Neural cell (in vitro differentiated cells): ENCODE measurements at regions not wholly inside any gene's neighbourhood (a gene's known extent, or its start where the extent isn't known, plus 50 kb on each side); places are given as distances from the start of the nearest gene placed in this dataset.

ENCODE experiments used
- H2AFZ ChIP-seq: fragments of 200-600, 300-800 bp; sonication (generic), shearing (Covaris generic); 2 replicates; pipeline ENCODE4 v1.6.0; 2014; ENCODE audit warnings: low read depth, mild to moderate bottlenecking, antibody characterized with exemption, low read length, moderate library complexity
- H3F3A ChIP-seq: fragments of 200-600 bp; shearing (Covaris generic); 2 replicates; pipeline ENCODE4 v1.6.1; 2016; ENCODE audit warnings: mild to moderate bottlenecking, moderate library complexity, mixed read lengths, antibody characterized with exemption, low read length; ENCODE audit not compliant: insufficient read depth, poor library complexity, severe bottlenecking
- H3K27ac ChIP-seq: fragments of 200-600, 300-800 bp; sonication (generic), shearing (Covaris generic); 2 replicates; pipeline ENCODE4 v1.5.1; 2014; ENCODE audit warnings: mild to moderate bottlenecking, low read length, moderate library complexity
- H3K27me3 ChIP-seq: fragments of 300-800, 200-600 bp; sonication (generic), shearing (Covaris generic); 2 replicates; pipeline ENCODE4 v1.6.0; 2014; ENCODE audit warnings: mild to moderate bottlenecking, low read depth, low read length, moderate library complexity; ENCODE audit not compliant: insufficient read depth
- H3K36me3 ChIP-seq: fragments of 300-800, 200-600 bp; sonication (generic), shearing (Covaris generic); 2 replicates; pipeline ENCODE4 v1.5.1; 2014; ENCODE audit warnings: mild to moderate bottlenecking, antibody characterized with exemption, low read length, moderate library complexity; ENCODE audit not compliant: insufficient read depth
- H3K4me2 ChIP-seq: fragments of 300-800, 200-600 bp; sonication (generic), shearing (Covaris generic); 2 replicates; pipeline ENCODE4 v1.6.0; 2014; ENCODE audit warnings: mild to moderate bottlenecking, low read length
- H3K4me3 ChIP-seq: fragments of 300-800, 200-600 bp; sonication (generic), shearing (Covaris generic); 2 replicates; pipeline ENCODE4 v1.5.1; 2014; ENCODE audit warnings: mild to moderate bottlenecking, low read length, moderate library complexity
- H3K79me2 ChIP-seq: fragments of 200-600 bp; shearing (Covaris generic); replicated peaks from 2 replicates; pipeline ENCODE4 v1.6.0; 2014; ENCODE audit warnings: mild to moderate bottlenecking, low read length, moderate library complexity; ENCODE audit not compliant: insufficient read depth
- H3K9ac ChIP-seq: fragments of 300-800, 200-600 bp; sonication (generic), shearing (Covaris generic); 2 replicates; pipeline ENCODE4 v1.6.1; 2016; ENCODE audit warnings: mild to moderate bottlenecking, low read length, mixed read lengths
- H3K9me2 ChIP-seq: fragments of 200-600 bp; shearing (Covaris generic); 2 replicates; pipeline ENCODE4 v1.6.1; 2016; ENCODE audit warnings: mild to moderate bottlenecking, low read length, mixed read lengths; ENCODE audit not compliant: insufficient read depth
- H3K9me3 ChIP-seq: fragments of 200-600, 300-800 bp; sonication (generic), shearing (Covaris generic); 2 replicates; pipeline ENCODE4 v1.6.1; 2016; ENCODE audit warnings: mild to moderate bottlenecking, mixed run types, low read length, moderate library complexity, mixed read lengths
- H4K20me1 ChIP-seq: fragments of 200-600 bp; shearing (Covaris generic); 2 replicates; pipeline ENCODE4 v1.6.1; 2016; ENCODE audit warnings: mild to moderate bottlenecking, mixed run types; ENCODE audit not compliant: insufficient read depth
- EP300 ChIP-seq: fragments of 450-650 bp; conservative IDR thresholded peaks from 2 replicates; pipeline ENCODE4 v1.6.1; 2014; ENCODE audit warnings: antibody characterized with exemption, mild to moderate bottlenecking, moderate library complexity; ENCODE audit not compliant: poor library complexity, severe bottlenecking
- EZH2 ChIP-seq: fragments of 200-600, 300-800 bp; shearing (Covaris generic), sonication (generic); IDR thresholded peaks from 2 replicates; pipeline ENCODE4 v1.6.1; 2014; ENCODE audit warnings: antibody characterized with exemption, low read length, borderline replicate concordance, mild to moderate bottlenecking; ENCODE audit not compliant: insufficient read depth, poor library complexity, severe bottlenecking
- MXI1 ChIP-seq: fragments of 450-650 bp; conservative IDR thresholded peaks from 2 replicates; pipeline ENCODE4 v1.6.1; 2014; ENCODE audit warnings: antibody characterized with exemption, mild to moderate bottlenecking; ENCODE audit not compliant: poor library complexity, severe bottlenecking
- POLR2AphosphoS5 ChIP-seq: IDR thresholded peaks from 2 replicates; pipeline ENCODE4 v1.6.1; 2012
- RAD21 ChIP-seq: fragments of 450-650 bp; conservative IDR thresholded peaks from 2 replicates; pipeline ENCODE4 v1.6.1; 2014; ENCODE audit warnings: antibody characterized with exemption, mild to moderate bottlenecking, moderate library complexity
- SMC3 ChIP-seq: fragments of 450-650 bp; conservative IDR thresholded peaks from 2 replicates; pipeline ENCODE4 v1.6.1; 2014; ENCODE audit warnings: antibody characterized with exemption, mild to moderate bottlenecking, moderate library complexity; ENCODE audit not compliant: poor library complexity
- TAF1 ChIP-seq: IDR thresholded peaks from 2 replicates; pipeline ENCODE4 v1.6.1; 2012; ENCODE audit warnings: low read depth
- TF ChIP-seq, protein P1 (sequence below): IDR thresholded peaks from 2 replicates; pipeline ENCODE4 v1.6.1; 2012; ENCODE audit warnings: borderline replicate concordance
- TF ChIP-seq, protein P2 (sequence below): fragments of 450-650 bp; IDR thresholded peaks from 2 replicates; pipeline ENCODE4 v1.5.1; 2014; ENCODE audit warnings: antibody characterized with exemption, mild to moderate bottlenecking, moderate library complexity; ENCODE audit not compliant: poor library complexity, severe bottlenecking

DNA sequence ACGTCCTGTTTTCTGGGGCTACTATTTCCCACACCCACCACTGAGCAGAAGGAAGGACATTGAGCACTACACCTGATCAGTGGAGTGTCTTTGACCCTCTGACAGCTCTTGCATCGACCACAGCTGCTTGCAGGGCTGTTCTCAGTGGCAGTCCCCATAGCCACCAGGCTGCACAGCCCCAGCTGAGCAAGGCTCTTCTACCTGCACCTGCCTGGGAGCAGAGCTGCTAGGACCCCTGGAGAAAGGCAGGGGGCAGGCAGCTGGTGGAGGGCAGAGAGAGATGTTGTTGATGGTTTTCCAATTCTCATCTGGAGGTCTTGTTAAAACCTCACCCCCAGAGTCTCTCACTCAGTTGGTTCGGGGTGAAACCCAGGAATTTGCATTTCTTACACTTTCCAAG lies 361.8 kb upstream of the ZNF507 start:
- Histone ChIP-seq H3K4me3 (no peak overlapping the region), H3F3A (no peaks in the 10 kb centered on the region), H3K36me3 (no peaks in the 10 kb centered on the region), H3K4me2 (no peak overlapping the region), H3K27me3 (no peaks in the 10 kb centered on the region), H3K9ac (no peak overlapping the region), H3K9me2 (no peaks in the 10 kb centered on the region), H3K79me2 (no peaks in the 10 kb centered on the region), H2AFZ (no peak overlapping the region), H4K20me1 (no peaks in the 10 kb centered on the region), H3K27ac (no peak overlapping the region), H3K9me3 (no peaks in the 10 kb centered on the region)
- no peak for TF ChIP-seq EP300
- no peak for TF ChIP-seq POLR2AphosphoS5
- TF ChIP-seq, protein P1, sequence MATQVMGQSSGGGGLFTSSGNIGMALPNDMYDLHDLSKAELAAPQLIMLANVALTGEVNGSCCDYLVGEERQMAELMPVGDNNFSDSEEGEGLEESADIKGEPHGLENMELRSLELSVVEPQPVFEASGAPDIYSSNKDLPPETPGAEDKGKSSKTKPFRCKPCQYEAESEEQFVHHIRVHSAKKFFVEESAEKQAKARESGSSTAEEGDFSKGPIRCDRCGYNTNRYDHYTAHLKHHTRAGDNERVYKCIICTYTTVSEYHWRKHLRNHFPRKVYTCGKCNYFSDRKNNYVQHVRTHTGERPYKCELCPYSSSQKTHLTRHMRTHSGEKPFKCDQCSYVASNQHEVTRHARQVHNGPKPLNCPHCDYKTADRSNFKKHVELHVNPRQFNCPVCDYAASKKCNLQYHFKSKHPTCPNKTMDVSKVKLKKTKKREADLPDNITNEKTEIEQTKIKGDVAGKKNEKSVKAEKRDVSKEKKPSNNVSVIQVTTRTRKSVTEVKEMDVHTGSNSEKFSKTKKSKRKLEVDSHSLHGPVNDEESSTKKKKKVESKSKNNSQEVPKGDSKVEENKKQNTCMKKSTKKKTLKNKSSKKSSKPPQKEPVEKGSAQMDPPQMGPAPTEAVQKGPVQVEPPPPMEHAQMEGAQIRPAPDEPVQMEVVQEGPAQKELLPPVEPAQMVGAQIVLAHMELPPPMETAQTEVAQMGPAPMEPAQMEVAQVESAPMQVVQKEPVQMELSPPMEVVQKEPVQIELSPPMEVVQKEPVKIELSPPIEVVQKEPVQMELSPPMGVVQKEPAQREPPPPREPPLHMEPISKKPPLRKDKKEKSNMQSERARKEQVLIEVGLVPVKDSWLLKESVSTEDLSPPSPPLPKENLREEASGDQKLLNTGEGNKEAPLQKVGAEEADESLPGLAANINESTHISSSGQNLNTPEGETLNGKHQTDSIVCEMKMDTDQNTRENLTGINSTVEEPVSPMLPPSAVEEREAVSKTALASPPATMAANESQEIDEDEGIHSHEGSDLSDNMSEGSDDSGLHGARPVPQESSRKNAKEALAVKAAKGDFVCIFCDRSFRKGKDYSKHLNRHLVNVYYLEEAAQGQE: no peak
- TF ChIP-seq RAD21: no peak
- no peak for TF ChIP-seq SMC3
- no peak for TF ChIP-seq MXI1
- no peak for TF ChIP-seq TAF1
- TF ChIP-seq, protein P2, sequence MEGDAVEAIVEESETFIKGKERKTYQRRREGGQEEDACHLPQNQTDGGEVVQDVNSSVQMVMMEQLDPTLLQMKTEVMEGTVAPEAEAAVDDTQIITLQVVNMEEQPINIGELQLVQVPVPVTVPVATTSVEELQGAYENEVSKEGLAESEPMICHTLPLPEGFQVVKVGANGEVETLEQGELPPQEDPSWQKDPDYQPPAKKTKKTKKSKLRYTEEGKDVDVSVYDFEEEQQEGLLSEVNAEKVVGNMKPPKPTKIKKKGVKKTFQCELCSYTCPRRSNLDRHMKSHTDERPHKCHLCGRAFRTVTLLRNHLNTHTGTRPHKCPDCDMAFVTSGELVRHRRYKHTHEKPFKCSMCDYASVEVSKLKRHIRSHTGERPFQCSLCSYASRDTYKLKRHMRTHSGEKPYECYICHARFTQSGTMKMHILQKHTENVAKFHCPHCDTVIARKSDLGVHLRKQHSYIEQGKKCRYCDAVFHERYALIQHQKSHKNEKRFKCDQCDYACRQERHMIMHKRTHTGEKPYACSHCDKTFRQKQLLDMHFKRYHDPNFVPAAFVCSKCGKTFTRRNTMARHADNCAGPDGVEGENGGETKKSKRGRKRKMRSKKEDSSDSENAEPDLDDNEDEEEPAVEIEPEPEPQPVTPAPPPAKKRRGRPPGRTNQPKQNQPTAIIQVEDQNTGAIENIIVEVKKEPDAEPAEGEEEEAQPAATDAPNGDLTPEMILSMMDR: no peak
- TF ChIP-seq EZH2: no peak

DNA sequence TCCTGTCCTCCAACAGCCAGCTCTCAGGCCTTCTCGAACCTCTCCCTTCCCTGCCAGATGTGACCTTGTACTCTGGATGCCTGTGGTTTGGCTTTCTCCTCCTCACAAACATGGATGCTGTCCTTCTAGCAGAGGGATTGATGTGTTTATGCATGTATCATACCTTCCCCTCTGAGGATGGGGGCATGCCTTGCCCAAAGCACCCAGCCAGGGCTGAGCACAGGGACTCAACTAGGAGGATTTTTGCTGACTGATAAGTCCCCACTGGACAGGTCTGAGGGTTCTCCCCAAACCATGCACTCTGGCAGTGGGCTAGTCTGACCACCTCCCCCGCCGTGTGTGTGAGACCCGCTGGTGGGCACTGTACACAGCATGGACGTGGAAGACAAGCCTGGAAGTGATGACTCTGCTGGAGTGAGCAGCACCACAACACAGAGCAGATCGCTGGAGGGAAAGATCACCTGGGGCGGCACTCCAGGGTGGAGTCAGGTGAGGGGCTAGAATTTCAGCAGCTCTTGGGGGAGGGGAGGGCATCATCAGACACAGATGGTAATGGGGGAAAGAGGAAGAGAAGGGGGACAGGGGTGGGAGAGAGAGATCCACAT lies 360.3 kb upstream of the ZNF507 start:
- H3K4me2 ChIP-seq: no peak overlapping the region
- no peak overlapping the region for H2AFZ ChIP-seq
- no peaks in the 10 kb centered on the region for H3K36me3 ChIP-seq
- H3K27me3 ChIP-seq: no peaks in the 10 kb centered on the region
- H3K27ac ChIP-seq: no peak overlapping the region
- H3K4me3 ChIP-seq: no peak overlapping the region
- H4K20me1 ChIP-seq: no peaks in the 10 kb centered on the region
- H3F3A ChIP-seq: no peaks in the 10 kb centered on the region
- H3K9me3 ChIP-seq: no peaks in the 10 kb centered on the region
- no peak for TF ChIP-seq SMC3
- no peak for TF ChIP-seq EZH2
- TF ChIP-seq MXI1: no peak
- TF ChIP-seq POLR2AphosphoS5: no peak
- TF ChIP-seq, protein P1: no peak
- TF ChIP-seq TAF1: no peak
- TF ChIP-seq, protein P2: no peak
- TF ChIP-seq EP300: no peak
- no peak for TF ChIP-seq RAD21
- no peaks in the 10 kb centered on the region for H3K9me2 ChIP-seq
- no peak overlapping the region for H3K9ac ChIP-seq
- H3K79me2 ChIP-seq: no peaks in the 10 kb centered on the region
